NCI-H82 treated with DMSO at 0.1 percent for 48 hours (cell line): ENCODE measurements at regions not wholly inside any gene's neighbourhood (a gene's known extent, or its start where the extent isn't known, plus 50 kb on each side); places are given as distances from the start of the nearest gene placed in this dataset.

Experiments
- DNase-seq: peaks from one replicate; lab custom pipeline; 2025; ENCODE audit not compliant: unreplicated experiment; lab: John Stamatoyannopoulos, UW

DNA sequence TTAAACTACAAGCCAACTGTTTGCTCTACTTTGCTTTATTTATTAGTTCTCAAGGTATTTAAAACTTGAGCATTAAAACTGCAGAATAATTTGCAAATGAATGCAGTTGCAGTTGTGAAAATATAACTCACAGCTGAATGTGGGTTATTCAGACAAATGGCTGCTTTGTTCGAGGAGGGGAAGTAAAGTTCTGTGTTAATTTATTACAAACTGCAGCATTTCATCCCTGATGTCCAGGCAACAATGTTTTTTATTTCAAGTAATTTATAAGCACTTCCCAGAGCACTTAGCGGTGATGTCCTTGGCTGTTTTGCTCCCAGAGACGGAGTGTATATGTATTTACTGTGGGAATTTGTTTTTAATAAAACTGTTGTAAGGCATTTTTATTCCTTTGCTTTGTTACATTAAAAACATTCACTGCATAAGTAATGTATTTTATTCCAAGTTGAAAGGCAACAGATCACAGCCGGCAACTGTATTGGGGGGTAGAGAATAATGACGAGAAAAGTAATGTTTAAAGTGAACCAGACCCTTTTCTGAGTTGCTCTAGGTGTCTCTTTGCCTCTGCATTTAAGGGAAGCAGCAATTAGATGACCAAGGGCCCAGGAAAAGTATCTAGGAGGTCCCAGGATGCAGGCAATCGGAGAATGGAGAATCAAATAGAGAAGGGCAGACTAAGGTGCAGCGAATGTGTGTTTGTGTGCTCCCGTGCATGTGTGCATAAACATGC, 291.2 kb upstream of the SALL1 start:
- DNase-seq = no peak

DNA sequence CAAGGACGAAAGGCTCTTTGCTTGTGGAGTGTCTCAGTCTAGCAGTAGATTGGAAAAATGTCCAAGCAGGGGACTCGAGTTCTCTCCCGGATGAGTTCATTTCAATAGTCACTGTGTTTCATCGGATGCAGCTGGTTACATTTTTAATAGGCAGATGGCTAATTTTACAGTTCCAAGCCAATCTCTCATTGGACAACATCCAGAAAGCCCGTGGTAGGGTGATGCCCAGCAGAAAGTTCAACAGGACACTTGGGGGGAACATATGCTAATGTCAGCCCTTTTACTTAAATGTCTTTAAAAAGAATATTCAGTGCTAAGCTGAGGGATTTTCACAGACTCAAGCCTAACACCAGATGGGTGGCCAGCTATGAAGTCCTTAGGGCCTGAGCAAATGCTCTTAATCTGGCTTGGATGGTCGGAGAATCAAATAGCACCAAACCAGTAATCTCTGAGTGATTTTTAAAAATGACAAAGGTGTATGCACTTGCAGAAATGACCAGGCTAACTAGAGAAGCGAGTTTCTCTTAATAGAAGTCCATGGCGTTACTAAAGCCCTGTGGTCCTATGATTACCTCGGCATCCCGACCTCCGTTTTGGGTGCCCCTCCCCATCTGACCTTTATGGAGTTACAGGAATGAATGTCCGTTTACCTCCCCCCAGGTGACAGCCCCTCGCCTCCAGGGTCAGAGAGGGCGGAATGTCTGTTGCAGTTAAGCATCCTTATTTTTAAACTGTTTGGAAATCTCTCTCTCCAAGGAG, 289.2 kb upstream of the SALL1 start:
- peak; percentile 92 for DNase-seq

DNA sequence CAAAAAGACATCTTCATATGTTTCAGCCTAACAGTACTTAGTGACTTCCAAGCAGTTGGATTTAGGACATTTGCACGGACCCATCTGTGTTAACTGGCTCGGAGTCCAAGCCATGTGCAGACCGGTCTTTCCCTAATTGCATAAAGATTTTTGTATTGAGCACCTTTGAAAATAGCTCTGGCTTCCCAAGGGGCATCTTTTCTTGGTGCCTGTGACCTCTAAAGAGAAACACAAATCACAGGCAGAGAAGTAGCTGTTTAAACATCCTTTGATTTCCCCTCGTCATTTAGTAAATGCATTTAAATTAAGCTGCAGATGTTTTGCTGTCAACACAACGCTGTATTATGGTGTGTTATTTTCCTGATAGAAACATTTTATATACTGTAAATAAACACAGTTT, 288.2 kb upstream of the SALL1 start:
- peak; percentile 65 for DNase-seq

DNA sequence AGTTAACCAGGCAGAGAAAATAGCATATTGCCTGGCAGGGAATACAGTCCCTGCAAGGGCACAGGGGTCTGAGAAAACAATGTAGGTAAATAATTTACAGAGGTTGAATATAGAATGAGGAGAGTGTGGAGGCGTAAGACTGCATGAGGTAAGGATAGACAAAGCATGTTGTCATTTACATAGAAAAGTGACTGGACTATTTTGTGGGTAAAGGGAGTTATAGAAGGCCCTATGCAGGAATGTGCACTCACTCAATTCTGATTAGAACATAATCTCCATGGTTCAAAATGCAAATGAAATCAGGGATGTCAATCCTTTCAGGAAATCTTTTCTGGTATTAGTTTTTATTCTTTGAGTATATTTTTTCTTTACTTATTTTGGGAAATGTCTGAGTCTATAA, 285.7 kb upstream of the SALL1 start:
- no peak for DNase-seq

DNA sequence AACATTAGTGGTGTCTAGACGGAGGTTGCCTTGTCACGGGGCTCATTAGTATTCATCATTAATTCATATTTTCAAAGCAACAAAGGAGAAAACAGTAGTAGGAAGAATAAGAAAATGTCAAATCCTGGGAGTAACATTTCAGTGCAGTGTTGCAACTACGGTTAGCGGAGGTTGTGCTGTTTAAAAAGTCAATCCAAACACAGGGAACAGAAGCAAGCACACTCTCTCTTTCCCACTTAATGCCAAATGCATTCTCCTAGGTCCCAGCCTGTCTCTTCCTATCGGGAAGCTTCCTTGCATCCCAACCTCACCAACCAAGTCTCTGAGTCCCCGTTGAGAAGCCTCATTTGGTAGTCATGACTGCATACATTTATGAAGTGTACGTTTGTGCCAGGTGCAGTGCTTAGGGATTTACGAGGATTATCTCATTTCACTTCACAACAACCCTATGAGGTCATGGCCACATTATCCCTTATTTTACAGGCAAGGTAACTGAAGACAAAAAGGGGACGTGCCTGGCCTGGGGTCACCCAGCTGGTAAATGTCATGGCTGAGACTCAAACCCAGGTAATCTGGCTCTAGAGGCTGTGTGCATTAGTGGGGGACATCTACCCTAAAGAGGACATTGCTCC, 283.6 kb upstream of the SALL1 start:
- DNase-seq = peak; percentile 99

DNA sequence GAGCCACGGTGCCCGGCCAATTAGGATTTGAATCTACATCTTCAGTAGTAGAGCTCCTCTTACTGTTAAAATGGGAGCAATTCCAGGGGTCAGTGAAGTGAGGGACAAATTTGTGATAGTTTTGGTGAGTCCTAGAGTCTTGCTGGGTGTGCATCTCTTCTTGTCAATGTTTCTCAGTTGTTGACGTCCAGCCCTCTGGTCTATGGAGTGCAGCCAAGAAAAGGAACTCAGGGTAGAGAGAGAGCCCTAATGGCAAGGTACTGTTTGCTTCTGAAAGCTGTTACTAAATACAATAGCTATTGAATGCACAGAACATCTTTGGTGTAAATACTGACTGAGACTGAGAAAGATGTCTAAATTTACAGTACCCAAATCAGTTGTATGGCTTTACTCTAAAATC, 282.5 kb upstream of the SALL1 start:
- no peak for DNase-seq

DNA sequence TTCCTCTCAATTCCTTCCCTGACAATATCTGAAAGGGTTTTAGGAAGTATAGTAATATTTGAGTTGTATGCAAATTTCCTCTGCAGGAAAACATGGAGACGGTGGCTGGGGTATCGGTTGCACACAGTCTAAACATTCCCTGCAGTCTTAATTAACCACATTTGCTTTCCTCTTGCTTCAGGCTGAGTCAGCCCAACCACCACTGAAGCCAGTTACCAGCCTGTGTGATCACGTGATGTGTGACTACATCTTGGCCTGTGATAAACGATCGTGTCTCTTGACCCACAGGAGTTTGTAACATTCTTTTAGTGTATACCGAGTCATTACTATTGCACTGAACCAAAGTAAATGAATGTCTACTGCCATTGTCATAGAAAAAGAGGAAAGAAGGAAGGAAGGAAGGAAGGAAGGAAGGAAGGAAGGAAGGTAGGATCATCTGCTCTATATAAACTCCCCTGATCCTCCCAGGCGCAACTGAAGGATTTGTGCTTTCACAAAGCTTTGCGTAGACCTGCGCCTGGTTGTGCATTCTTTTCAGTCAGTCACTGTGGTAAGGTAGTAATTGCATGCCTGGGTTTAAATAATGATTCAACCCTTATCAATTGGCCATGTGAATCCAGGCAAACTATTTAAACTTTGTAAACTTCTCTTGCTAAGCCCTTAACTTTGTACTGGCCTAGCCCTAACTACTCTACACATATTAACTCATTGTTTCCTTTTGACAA, 280.6 kb upstream of the SALL1 start:
- peak; percentile 31 for DNase-seq

DNA sequence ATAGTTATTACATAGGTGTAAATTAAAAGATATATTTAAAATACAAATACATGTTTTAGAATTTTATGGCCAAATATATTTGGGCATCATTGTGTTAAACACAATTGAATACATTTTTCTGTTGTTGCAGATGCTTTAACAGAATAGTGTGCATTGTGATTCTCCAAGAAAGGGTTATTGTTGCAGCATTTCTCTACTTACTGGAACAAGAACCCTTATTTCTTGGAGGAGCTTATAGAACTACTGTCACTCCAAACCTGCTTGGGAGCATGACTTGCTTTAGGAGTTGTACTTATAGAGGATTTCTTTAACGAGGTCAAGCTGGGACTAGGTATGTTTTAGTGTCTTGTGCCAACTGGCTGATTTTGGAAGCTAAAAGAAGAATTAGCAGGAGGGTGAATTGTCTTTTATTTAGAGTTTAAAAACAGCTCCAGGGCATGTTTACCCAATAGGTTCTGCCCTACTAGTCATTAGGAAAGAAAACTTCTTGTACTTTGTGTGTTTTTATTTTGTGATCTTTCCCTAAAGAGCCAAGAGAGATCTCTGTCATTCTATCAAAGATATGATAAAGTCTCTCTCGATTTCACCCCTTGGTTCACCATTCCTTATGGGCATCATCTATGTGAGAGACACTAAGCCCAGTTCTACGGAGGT, 279.8 kb upstream of the SALL1 start:
- DNase-seq = no peak

DNA sequence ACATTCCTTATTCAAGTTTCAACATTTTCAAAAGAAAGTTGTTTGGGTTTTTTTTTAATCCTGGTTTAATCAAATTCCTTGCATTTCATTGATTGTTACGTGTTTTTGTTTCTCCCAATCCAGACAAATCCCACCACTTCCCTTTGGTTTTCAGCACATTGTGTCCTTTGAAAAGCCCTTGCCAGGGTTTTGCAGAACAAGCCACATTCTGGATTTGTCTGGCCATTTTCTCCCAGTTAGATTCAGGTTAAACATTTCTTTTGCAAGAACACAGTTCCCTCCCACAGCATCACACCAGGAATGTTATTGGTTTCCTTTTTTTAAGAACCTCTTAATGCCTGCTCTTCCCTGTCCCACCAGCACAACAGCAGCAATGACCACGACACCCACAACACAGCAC, 278.0 kb upstream of the SALL1 start:
- DNase-seq = no peak

DNA sequence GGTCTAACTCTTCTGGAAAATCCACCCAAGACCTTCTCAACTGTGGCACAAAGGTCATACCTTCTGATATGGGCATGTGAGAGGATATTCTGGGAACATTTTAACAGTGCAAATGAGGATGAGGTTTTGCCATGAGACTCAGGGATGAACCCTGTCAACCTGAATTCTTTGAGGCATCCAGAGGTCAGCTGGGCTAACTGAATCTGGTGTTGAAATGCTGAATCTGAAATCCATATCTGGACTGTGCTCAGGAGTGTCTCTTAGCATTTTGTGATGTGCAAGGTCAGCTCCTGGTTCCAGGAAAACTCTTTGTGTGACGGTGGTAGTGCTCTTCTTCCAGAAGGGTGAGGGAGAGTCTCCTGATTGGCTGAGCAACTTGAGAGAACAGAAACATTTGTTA, 276.0 kb upstream of the SALL1 start:
- no peak for DNase-seq

DNA sequence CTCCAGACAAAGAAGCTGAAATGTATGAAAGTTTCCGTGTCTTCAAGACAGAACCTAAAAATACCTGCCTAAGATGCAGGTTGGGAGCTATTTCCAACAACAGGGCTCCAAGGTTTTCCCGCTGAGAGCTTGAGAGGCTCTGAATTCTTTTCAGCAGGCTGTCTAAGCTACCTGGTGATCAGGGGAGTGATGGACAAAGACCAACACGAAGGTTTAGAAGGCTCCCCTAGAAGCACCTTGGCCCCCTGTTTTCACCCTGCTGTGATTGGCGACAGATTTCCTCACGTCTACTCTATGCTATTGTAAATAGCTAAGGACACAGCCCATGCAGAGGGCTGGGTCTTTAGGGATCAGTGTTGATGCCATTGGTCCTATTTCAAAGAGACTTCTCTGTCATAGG, 275.2 kb upstream of the SALL1 start:
- no peak for DNase-seq

DNA sequence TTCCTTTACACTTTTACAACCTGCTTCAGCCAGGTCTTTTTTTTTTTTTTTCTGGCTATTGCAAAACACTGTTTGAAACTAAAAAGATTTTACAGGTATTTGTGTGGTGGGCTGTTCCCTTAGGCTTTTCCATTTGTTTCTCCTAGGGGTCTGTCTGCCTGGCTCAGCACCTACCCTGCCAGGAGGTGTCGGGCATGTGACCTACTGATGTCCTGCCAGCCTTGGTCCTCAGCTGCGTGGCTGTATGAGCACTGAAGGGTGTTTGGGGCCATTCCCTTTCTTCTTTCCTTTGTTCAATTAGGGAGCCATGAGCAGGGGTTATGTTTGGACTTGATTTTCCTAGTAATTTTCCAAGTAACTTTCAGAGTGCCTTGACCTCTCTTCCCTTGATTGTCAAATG, 269.2 kb upstream of the SALL1 start:
- DNase-seq = no peak

DNA sequence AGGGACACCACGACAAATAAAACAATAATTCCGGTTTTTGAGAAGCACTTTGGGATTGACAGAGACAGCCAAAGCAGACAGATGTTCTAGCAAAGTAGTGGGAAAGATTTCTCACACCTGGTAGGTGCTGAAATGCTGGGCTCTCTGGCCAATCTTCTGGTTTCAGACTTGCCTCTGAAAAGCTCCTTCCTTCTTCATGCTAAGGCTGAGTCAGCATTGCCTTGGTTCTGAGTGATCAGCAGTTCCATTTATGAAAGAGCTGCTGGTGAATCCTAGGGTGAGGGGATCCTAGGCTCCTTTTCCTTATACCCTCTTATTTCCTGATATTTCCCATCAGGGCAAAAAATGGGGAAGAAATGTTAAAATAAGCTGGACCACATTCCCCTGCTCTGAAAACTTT, 268.7 kb upstream of the SALL1 start:
- DNase-seq = no peak

DNA sequence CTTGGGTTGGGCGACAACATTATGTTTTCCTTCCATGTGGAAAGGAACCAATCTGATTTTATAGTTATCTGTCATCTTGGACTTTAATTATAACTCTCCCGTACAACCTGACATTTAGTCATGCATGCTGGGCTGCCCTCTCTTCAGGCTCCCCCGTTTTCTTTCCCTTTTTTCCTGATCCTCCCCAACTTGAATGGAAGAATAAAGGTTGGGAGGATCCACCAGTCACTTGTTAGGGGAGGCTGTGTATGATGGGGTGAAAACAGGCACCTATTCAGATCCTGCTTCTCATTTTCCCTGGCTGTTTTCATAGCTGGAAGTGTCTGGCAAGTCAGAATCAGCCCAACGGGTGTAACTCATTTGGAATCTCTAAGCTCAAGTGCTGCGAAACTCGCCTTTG, 267.2 kb upstream of the SALL1 start:
- no peak for DNase-seq

DNA sequence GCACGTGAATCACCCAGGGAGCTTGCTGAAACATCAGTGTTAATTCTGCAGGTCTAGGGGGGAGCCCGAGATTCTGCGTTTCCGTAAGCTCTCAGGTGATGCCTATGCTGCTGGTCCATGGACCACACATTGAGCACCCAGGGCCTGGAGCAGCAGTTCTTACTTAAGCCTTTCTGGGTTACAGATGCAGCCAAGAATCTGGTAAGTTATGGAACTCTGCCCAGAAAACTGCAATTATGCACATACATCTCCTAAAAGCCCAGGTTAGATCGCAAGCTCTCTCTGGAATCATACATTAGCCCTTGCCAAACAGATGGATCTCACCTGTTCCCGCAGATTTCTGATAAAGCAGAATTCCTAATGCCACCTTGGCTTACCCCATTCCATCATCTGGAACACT, 265.9 kb upstream of the SALL1 start:
- DNase-seq = no peak

DNA sequence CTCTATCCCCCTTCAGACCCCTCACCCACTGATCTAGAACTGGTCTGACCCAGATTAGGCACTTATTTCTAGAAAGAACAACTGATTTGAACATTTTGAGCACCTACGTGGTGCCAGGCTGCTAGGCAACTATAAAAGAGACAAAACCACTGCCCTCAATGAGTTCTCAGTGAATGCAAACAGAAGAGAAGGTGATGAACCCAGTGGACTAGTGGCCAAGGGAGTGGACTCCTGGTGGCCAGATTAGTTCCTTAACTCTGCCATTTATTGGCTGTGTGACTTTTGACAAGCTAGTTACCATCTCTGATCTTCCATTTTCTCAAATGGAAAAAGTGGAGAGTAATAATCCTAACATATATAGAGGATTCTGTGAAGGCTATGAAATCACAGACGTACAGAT, 259.1 kb upstream of the SALL1 start:
- DNase-seq = no peak

DNA sequence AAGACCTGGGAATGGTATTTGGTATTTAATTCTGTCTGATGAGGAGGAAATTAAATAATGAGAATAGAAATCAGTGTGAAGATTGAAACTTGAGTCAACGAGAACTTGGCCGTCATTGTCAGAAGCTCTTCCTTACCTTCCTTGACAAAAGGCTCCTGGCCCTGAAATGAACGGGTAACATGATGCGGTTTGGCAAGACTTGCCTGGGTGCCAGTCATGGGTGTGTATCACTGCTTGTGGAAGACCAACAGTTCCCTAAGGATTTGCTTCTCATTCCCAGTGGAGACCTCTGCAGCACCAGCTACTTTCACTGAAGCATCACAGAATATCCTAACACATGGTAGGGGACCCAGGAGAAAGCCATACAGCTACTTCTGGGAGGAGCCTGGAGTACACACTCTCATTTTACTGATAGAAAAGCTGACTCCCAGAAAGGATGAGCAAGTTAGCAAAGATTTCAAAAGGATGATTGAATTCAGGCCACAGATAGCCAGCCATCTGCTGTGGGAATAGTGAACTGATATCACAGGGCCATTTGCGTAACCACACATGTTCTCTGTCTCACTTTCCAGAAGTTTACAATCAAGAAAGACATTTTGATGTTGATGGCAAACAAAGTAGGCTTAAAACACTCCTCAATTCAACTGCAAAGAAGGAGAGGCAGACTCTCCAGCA, 258.1 kb upstream of the SALL1 start:
- DNase-seq = peak; percentile 51

DNA sequence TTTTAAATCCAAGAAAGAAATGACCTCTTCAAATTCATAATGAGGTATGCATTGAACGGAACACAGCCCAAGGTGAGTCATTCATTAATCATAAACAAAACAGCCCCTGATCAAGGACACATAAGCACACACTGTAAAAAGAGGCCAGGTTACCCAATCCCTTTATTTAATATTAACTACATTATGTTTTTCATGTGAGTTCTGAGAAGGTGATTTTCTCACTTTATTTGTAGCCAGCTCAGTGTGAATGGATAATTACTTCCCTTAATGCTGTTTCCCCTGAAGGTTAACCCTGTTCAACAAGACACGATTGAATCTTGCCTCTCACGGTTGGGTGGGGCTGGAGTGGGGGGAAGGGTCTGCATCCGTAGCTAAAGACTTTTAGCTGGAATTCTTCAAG, 257.3 kb upstream of the SALL1 start:
- no peak for DNase-seq

DNA sequence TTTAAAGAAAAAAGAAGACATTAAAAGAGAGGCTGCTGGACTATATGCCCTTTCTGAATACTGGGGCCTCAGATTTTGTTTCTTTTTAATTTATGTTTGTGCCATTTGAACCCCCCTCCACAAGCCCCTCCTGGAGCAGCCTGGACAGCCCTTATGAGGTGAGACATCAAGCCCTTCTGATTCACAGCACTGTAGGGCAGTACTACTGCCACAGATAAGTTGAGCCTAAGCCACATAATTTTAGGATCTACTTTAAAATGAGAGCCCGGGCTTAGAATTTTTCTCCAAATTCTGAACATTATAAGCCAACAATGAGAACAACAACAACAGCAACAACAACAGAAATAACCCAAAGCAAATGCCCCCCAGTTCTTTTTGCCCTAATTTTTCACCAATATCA, 256.9 kb upstream of the SALL1 start:
- no peak for DNase-seq

DNA sequence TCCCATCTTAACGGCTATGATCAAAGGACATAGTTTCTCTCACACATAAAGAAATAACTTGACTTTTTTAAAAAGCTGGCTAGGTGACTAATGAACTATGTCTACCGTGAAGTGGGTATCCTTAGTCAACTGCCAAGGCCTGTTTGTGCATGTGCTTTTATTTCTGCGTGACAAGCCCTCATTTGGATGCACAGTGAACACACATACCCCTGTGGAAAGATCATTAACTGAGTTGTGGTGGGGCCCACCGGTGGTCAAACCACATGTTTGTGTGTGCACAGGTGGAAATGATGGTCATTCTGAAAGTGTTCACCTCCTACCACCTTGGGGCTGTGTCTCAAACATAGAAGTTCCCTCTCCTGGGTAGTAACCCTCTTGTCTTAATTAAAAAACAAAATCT, 256.1 kb upstream of the SALL1 start:
- DNase-seq = no peak

DNA sequence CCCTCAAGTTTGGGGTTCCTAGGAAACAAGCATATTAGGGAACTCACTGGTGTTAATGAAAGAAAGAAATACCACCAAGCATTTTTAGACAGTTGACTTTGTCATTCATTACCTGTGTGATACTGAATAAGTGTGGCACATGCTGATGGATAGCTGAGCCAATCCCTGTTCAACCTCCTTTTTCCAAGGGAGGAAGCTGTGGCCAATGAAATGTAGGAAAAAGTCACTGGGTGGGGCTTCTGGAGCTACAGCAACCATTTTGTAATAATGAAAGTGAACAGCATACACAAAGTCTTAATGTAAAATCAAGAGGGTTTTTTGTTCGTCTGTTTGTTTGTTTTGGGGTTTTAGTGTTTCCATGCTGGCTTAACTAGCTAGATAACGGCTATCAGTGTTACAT, 254.3 kb upstream of the SALL1 start:
- DNase-seq = no peak
